Suppressor macrophage treated with lipopolysaccharide for 1 hour (primary cell): ENCODE measurements at regions not wholly inside any gene's neighbourhood (a gene's known extent, or its start where the extent isn't known, plus 50 kb on each side); places are given as distances from the start of the nearest gene placed in this dataset.

Experiments
- DNase-seq, 3 donors: peaks; one replicate each; pipeline ENCODE4 v3.0.0-alpha.2; 2020 to 2022

- DNase-seq: no peak
Measured at GRCh38 chr2:226424971-226425370, 374.6 kb downstream of the IRS1 start.

DNA sequence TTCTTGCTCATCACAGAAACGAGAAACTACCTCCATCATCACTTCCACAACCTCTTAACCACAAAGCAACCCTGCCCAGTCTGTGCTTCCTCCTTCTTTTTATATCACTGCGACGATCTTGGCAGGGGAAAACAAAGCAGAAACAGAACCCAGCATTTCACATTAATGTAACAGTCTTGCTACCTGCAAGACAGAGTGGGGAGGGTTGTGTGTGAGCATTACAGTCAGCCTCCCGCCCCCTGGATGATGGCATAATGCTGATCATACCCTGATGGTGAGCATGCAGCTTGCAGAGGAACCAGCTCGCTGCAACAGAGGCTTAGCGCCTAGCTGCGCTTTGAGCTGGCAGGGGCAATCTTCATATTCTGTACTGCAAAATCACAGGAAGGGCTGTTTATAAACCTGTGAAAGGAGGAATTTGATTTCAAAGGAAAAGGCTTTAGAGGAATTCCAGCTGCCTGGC lies 376.1 kb downstream of the IRS1 start:
- peak; percentile 68 to 78 (median 76) for DNase-seq

DNA sequence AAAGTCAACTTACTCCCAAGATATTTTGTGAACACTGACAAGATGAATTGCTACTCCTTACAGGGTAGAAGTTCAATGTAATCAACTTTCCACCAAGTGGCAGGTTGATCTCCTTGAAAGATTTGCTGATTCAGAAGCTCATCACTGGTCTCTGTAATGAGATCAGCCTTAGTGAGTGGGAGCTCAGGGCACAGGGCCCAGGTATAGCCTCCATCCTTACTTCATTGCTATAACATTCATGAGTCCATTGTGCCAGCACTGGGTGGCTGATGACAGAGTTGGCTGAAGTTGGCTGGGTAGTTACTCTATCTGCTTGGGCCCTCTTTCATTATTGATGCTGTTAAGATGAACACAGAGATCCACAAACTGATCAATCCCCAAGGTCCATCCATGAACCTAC lies 379.0 kb downstream of the IRS1 start:
- no peak for DNase-seq

GRCh38 chr2:226418521-226418920 lies 381.1 kb downstream of the IRS1 start:
- DNase-seq: no peak

DNA sequence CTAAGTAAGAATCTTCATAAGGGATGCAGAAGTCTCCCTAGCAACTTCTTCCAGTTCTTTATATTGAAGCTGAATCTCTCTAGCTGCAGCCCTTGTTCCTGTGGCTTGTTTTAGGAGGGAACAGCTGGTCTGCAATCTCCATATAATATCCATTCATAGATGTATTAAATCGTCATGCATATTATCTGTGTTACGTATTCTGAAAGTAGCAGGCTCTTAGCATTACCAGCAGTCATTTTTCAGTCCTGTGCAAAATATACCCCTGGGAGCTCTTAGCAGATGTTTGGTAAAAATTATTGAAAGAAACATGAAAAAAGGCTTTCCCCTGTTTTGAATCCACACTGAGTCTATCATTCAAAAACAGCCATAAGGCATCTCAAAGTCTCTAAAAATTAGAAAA lies 385.3 kb downstream of the IRS1 start:
- DNase-seq: no peak

DNA sequence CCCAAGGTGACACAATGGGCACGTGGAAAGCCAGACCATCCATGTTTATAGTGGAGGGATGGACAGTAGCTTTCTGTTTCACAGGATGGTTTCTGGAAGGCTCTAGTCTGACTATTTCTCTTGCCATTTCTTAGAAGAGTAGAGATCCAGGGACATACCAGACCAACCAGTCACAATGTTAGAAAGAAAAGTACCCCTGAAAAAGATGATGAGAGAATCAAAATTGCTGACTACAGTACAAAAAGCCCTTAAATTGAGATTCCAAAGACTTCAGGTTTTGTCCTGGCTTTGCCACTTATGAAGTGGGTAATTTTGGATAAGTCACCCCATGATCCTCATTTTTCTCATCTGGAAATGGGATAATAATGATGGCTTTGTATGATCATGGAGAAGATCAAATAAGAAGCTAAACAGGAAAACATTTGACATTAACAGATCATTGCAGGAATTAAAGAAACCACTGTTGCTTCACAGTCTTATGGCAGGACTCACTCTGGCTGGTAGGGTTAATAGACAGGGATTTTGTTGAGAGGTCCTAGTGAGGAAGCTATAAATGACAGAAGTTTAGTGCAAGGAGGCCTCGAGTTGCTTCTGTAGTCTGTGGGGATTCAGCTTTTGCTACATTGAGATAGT lies 386.0 kb downstream of the IRS1 start:
- no peak for DNase-seq

GRCh38 chr2:226411727-226412360 lies 387.8 kb downstream of the IRS1 start:
- no peak for DNase-seq

DNA sequence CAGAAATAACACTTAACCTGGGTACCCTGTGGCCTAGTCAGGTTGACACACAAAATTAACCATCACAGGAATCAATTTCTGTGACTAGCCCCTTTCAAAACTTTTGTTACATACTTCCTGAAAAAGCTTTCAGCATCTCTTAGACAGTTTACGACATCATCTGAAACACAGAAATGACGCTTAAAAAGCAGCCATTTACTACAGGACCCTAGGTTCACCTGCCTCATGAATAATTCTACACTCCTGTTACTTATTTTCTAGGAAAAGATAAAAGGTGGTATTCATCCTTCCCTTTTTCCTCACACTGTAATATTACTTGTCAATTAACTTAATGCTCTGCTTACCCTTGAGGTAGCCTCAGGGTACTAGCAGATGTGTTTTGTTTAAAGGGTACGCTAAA lies 388.4 kb downstream of the IRS1 start:
- DNase-seq: peak in 1 of 3 donors; percentile 13

GRCh38 chr2:226410247-226410835 lies 389.3 kb downstream of the IRS1 start:
- DNase-seq: no peak

DNA sequence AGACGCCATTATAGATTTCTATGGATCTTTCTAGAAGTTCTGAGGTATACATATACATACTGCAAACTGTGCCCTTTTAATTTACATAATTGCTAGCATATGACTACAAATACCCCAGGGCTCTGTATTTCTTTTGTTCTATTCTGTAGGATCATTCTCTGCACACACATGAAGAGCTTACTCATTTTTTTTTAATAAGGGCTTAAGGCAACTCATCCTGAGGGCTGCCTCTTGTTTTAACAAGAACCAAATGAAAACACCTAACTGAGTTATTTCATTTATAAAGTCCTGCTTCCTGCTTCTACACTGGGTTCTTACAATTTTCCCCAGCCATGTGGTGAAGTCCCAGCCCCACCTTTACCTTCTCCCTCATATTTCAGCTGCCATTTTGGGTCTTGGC lies 390.5 kb downstream of the IRS1 start:
- DNase-seq: no peak

GRCh38 chr2:226408141-226408540 lies 391.5 kb downstream of the IRS1 start:
- no peak for DNase-seq

DNA sequence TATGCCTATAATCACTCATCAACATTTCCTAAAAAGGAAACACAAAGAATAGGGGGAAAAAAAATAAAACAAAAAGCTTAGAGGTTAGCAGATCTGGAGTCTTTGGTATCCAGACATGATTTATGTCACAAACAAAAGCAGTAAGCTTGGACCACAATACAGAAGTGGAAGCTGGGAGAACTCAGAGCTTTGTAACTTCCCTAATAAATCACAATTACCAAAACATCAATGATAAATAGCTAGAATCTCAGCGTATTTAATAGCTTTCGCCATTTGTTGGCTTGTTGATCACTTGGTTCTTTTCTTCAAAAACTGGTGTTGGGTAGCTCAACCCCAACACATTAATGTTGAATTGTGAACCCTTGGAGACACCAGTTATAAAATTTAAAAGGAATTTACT lies 392.5 kb downstream of the IRS1 start:
- peak in 1 of 3 donors; percentile 13 for DNase-seq

DNA sequence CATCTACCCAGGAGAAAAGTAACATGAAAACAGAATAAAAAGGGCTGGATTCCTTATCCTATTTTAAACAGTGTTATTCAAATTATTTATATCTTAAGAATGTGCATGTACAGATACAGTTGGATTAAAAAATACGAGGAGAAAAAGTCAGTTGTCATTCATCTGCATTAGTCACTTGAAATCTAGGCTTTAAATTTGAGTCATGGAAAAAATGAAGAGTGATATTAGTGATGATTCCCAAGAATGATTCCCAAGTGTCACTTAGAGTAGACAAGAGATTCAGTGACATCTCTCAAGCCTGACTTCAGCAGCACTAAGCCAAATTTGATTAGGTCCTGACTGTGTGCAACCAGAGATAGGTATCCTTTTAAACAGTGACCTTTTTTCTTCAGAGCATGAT lies 394.2 kb downstream of the IRS1 start:
- DNase-seq: no peak

DNA sequence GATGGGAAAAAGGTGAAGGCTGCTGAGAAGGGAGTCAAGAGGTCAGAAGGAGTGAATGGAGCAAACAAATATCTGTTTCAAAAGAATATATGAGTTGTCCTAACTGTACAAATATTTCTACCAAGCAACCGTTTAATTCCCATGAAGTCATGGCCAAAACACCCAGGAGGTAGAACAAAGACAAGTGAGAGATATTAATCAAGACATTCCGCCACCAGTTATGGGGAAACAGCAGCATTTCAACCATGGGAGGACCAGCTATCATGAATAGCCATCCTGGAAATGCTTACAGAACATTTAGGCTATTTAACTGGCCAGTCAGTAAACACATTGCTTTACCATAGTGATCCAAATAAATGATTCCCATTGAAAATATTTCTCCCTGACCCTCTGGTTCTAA lies 396.3 kb downstream of the IRS1 start:
- DNase-seq: no peak

DNA sequence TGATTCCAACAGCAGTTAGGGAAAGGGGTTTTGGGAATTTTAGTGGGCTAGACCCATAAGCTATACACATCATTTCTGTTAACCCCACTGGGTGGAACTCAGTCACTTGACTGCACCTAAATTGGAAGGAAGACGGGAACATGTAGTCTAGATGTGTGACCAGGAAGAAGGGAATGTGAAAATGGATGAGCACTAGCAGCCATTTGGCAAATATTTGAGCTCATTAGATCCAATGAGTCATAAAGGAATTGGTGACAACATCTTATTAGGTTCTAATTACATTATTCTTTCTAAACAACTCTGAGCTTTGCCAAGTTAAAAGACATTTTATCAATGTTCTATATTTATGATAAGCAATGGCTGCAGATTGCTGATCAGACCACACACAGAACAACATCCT lies 400.6 kb downstream of the IRS1 start:
- DNase-seq: no peak

GRCh38 chr2:226398580-226398979 lies 401.0 kb downstream of the IRS1 start:
- no peak for DNase-seq

DNA sequence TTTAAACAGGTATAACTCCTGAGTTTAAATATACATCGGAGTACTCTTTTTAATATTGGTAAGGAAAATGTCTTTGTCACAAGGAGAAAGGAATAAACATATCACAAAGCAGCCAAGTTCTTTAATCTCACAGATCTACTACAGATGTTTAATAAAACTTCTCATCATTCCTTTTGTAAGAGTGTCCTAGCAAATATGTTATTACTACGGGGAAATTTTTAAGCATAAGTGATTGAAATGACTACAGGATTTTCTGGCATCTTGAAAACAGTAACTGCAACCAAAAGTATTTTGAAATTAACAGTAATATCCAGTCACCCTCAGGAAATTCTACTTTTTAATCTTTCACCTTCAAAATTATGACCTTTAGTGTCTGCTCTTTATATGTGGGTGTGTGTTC lies 403.1 kb downstream of the IRS1 start:
- DNase-seq: no peak

GRCh38 chr2:226387499-226387942 lies 412.1 kb downstream of the IRS1 start:
- DNase-seq: no peak

GRCh38 chr2:226383461-226383860 lies 416.2 kb downstream of the IRS1 start:
- DNase-seq: no peak

DNA sequence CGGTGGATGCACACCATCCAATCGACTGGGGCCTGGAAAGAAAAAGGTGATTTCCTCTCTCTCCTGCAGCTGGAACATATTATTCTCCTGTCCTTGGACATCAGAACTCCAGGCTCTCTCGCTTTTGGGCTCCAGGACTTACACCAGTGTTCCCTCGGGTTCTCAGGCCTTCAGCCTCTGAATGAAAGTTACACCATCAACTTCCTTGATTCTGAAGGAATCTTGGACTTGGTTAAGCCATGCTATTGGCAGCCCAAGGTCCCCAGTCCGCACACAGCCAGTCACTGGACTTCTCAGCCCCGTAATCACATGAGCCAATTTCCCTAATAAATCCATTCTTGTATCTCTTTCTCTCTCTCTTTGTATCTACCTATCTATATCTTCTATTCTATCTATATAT lies 418.9 kb downstream of the IRS1 start:
- no peak for DNase-seq

DNA sequence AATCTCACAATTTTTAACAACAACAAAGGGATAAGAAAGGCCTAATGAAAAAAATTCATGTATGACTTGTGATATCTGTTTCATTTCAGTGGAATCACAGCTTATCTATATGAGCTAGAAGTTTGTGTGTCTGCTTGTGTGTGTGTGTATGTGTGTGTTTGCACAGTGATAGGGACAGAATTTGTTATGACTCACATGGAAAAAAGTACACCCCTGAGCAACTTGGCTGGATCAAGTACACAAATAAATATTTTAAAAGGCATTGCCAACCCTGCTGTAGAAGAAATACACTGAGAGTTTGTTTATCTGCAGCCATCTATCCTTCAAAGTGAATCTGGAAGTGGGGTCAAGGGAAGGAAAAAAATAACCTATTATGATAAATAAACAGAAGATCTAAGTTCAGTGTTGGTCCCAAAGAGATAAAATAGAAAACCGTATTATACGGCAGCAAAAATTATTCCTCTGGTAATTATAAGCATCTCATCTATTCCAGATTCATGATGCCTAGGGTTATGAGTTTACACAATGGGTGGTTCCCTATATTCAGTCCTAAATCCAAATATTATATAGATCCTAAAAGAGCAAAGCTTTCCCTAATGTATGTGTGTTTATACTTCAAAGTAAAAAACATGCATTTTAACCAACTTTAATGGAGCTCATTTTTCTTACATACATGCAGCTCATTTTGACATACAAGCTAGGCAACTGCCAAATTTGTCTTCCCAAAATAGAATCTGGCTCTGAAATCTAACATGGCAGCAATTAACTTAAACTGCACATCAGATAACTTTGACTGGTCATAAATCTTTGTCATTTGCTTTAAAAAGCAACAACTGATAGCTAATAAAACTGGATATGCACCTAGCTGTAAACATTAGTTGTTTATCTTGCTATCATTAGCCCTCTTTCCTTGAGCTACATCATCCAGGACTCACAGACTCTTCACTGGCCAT lies 420.6 kb downstream of the IRS1 start:
- no peak for DNase-seq

DNA sequence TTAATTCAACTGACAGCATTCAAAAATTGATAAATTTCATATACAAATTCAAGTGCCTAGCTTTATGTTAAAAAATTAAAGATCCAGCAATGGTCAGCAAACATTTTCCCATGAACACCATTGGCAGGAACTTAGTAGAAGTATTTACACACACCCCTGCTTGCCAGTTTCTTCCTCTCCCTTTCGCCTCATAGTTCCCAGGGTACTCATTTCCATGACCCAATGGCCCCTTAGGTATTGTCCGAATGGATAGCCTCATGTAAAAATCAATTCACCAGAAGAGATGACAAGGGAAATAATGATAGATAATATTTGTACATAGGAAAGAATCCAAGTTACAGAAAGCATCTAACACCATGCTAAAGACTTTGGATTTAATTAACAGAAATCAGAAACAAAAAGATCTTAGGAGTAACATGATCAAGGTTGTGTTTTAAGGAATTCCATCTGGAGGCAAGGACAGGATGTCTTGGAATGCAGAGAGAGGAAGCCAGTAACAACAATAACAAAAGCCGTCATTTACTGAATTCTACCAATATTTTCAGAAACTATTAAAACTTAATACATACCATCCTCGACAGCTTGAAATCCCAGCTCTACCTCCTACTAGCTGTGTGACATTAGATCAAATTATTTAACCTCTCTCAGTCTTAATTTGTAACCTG lies 423.0 kb downstream of the IRS1 start:
- DNase-seq: no peak

- no peak for DNase-seq
Measured at GRCh38 chr2:226366920-226367319, 432.7 kb downstream of the IRS1 start.
